GM21390 (cell line): ENCODE measurements at regions not wholly inside any gene's neighbourhood (a gene's known extent, or its start where the extent isn't known, plus 50 kb on each side); places are given as distances from the start of the nearest gene placed in this dataset.
"Not testable (repeated sequence)": the region's sequence is repeated elsewhere in the genome, so short reads cannot be mapped to it uniquely, and the experiment has no call there.

ENCODE experiments used
- ATAC-seq: cut with Tn5 transposase; IDR thresholded peaks from one replicate; pipeline ENCODE4 v1.9.1; 2021; ENCODE audit not compliant: unreplicated experiment

DNA sequence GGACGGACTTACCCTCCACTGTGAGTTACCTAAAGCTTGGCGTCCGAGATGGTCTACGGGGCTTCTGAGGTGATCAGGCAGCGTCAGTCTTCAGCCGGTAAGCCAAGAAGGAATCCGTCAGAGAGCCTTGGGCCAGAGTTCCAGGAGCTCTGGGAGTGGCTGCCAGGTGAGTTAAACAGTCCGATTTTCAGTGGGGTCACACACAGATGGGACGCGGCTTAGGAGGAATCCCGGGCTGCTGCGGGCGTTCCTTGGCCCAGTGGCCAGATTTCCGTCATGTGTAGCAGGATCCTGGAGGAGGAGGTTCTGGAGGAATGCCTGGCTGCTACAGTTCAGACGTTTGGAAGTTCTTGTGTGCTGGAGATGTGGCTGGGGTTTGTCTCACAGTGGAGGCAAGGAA, 700.7 kb upstream of the NEGR1 start:
- not testable (repeated sequence) for ATAC-seq

DNA sequence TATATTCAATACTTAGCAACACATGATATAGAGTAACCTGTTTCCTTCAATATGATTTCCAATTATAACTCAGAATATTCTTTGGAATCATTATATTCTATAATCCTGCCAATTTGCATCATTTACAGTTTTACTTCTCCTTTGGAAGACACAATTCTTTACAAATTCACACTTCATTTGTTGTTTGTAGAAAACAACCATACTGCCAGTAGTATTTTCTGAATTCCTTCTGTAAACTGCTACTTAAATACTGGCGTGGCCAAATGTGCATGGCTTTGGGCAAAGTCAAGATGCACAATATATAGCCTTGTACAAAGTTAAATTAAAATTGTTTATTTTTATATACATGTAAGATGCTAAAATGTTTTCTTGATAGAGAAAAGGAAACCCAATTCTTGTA, 687.1 kb upstream of the NEGR1 start:
- no peak for ATAC-seq

DNA sequence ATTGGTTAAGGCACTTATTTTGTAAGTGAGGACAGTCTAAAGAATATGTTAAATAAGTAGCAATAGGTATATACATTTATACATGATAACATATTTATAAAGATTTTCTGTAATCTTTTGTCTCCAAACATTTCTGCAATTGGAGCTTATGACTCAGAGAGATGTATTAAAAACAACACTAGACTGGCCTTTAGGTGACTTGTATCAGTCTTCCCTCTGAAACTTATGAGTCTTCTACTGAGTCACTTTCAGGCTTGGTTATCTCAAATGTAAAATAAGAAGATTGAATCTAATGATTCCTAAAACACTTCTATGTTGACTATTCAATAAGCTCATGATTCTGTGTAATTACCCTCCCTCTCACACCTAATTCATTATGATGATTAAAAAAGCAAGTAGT, 672.6 kb upstream of the NEGR1 start:
- ATAC-seq: no peak

GRCh38 chr1:72950900-72951299, 668.6 kb upstream of the NEGR1 start:
- ATAC-seq: not testable (repeated sequence)

GRCh38 chr1:72946903-72947499, 664.7 kb upstream of the NEGR1 start:
- ATAC-seq: no peak

- no peak for ATAC-seq
Measured at GRCh38 chr1:72942008-72942407, 659.7 kb upstream of the NEGR1 start.

DNA sequence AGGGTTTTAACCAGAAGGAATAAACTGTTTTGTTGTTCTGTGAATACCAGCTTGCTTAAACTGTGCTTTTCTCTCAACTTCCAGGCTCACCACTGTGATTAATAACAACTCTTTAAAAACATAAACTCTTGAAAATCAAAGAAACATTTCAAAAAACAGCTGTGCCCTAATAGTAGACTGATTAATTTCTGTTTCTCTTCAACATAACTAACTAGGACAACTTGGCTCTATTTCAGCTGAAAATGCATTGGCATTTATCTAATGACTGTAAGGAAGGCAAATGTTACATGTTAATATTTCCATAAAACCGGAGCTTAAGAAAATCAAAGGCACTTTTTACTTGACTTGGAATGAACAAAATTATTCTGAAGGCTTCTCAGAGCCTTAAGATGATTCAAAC, 656.1 kb upstream of the NEGR1 start:
- no peak for ATAC-seq

- ATAC-seq: no peak
Measured at GRCh38 chr1:72937905-72938304, 655.6 kb upstream of the NEGR1 start.

DNA sequence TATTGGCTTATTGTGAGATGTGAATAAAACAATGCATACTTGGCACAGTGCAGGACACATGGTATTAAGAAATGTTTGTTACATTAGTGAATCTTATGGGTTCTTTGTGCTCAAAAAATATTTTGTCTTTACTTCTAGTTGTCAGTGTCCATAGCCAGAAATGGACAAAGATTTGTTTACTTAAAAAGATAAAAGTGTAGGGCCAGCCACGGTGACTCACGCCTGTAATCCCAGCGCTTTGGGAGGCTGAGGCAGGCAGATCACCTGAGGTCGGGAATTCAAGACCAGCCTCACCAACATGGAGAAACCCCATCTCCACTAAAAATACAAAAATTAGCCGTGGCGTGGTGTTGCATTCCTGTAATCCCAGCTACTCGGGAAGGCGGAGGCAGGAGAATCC, 654.6 kb upstream of the NEGR1 start:
- ATAC-seq: no peak

DNA sequence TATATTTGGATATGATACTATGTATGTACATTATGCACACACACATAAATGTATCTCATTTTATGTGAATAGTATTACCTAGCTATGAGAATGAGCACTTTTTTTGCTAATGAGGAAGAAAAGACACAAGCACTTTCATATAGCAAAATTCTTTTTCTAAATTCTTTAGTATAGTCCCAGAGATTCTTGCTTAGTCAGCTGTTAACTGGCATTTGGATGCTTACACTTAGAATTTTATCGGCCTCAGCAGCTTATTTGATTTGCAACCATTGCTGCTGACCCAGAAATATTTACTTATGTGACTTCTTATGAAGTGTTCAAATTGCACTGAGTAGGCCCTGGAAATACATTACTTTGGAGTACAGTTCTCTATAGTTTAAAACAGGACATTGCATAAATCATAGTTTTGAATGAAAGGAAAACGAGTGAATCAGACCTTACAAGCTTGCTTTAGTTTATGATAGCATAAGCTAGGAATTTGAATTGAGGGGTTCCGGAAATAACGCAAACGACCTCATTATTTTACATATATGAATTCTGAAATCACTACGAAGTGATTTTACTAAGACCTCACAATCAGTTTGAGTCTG, 653.9 kb upstream of the NEGR1 start:
- ATAC-seq: no peak

- ATAC-seq: no peak
Measured at GRCh38 chr1:72932025-72932424, 649.7 kb upstream of the NEGR1 start.

DNA sequence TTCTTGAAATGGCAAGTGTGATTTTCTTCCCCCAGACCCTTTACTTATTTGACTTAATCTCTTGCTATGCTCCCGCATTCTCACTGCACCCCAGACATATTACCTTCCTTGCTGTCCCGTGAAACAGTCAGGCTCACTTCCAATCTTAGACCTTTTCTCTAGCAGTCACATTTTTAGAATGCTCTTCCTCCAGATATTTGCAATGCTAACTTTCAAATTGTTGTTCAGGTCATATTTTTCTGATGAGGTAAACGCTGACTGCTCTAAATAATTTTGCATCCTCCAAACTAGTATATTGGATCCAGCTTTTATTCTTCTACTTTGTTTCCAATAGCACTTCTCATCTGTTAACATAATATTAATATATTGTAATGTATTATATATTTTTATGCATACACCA, 648.2 kb upstream of the NEGR1 start:
- no peak for ATAC-seq

- no peak for ATAC-seq
Measured at GRCh38 chr1:72918940-72919339, 636.6 kb upstream of the NEGR1 start.

- no peak for ATAC-seq
Measured at GRCh38 chr1:72917920-72918319, 635.6 kb upstream of the NEGR1 start.

GRCh38 chr1:72915581-72915980, 633.2 kb upstream of the NEGR1 start:
- no peak for ATAC-seq

GRCh38 chr1:72911656-72912055, 629.3 kb upstream of the NEGR1 start:
- no peak for ATAC-seq

GRCh38 chr1:72896256-72896655, 613.9 kb upstream of the NEGR1 start:
- ATAC-seq: no peak

DNA sequence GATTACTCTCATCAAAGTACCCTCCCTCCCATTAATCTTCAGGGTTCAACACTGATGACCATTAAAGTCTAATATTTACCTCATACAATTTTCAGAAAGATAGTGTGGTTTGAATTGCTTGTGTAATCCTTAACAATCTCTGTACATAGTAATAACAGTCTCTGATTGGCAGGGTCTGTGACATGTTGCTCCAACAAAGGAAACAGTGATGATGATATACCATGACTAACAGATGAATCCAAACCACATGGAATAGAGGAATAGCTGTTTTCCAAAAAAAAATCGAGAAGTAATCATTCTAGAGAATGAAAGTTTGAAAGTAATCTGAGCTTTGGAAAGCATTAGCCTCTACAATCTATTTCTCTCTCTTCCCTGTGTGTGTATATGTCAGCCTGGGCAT, 610.1 kb upstream of the NEGR1 start:
- ATAC-seq: no peak

- no peak for ATAC-seq
Measured at GRCh38 chr1:72891976-72892375, 609.6 kb upstream of the NEGR1 start.

GRCh38 chr1:72885841-72886240, 603.5 kb upstream of the NEGR1 start:
- ATAC-seq: no peak

- ATAC-seq: no peak
Measured at GRCh38 chr1:72885017-72885416, 602.7 kb upstream of the NEGR1 start.

DNA sequence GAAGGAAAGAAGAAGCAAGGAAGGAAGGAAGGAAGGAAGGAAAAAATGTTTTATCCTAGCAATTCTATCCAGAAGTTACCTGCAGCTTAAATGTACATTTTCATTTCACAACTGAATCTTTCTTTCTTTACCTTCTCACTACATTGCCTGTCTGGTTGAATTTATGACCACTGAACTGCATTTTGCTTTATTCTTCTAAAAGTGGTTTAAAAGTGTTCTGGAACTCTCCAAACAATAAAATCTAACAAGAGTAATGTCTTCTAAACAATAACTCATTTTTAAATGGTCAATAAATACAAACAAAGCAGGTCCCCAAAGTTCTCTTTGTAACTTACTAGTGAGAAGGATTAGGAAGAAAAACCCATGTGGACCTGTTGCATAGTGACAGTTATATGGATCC, 587.5 kb upstream of the NEGR1 start:
- no peak for ATAC-seq

- ATAC-seq: no peak
Measured at GRCh38 chr1:72869441-72869840, 587.1 kb upstream of the NEGR1 start.
